ENCODE measurements at regions not wholly inside any gene's neighbourhood (a gene's known extent, or its start where the extent isn't known, plus 50 kb on each side); places are given as distances from the start of the nearest gene placed in this dataset.

DNA sequence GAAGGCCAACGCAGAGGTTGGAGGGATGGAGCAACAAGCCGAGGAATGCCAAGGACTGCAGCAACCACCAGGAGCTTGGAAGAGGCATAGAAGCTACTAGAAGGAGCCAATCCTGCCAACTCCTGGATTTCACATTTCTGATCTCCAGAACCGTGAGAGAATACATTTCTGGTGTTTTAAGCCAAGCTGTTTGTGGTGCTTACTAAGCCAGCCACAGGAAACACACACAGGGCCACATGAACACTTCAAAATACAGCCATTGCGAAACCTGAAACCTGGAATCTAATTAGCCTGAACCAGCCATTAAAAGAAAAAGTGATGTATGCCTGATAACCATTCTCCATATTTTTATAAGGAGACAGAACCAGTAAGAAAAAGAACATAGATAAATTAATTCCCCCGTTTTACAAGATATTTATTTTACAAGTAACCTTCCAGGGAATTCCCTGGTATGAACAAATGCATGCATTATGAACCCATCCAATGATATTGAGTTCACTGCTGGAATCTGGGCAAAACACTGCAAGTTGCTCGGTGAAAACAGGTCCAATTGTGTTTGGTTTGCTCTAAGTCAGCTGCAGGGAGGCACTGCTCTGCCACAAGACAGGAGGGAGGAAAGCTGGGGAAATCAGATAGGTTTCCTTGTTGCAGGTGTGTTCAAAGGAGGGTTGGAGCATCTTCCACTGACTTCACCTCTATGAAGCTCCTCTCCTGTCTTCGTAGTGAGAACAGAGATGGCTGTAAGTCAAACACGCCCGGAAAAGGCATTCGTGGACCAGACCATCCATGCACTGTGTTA, 70.2 kb downstream of the ETS2 start:
- H3K27me3 ChIP-seq (ENCODE audit: control insufficient read depth, insufficient read depth, low read length) = no peaks in the 10 kb centered on the region
- H3K4me3 ChIP-seq (ENCODE audit: insufficient read depth, low read depth, low read length) = no peak overlapping the region
- H3K36me3 ChIP-seq (replicated peaks; ENCODE audit: control insufficient read depth, insufficient read depth, low read length) = no peaks in the 10 kb centered on the region
- DNase-seq = no peak

Measured in H7 (cell line).